Left ventricle myocardium inferior (tissue), 1 donor: ENCODE measurements at regions not wholly inside any gene's neighbourhood (a gene's known extent, or its start where the extent isn't known, plus 50 kb on each side); places are given as distances from the start of the nearest gene placed in this dataset.

Experiments used
- DNase-seq: peaks from one replicate; pipeline ENCODE4 v3.0.0-alpha.2; 2020
- H3K27ac ChIP-seq: fragments of 200-600 bp; replicated peaks from 2 replicates; pipeline ENCODE4 v1.8.0; 2021
- H3K27me3 ChIP-seq: fragments of 200-600 bp; 2 replicates; pipeline ENCODE4 v1.8.0; 2021; ENCODE audit warnings: low read depth
- H3K36me3 ChIP-seq: fragments of 200-600 bp; 2 replicates; pipeline ENCODE4 v1.8.0; 2021
- H3K4me1 ChIP-seq: fragments of 200-600 bp; 2 replicates; pipeline ENCODE4 v1.8.0; 2021
- H3K4me3 ChIP-seq: fragments of 200-600 bp; 2 replicates; pipeline ENCODE4 v1.8.0; 2021; ENCODE audit warnings: mild to moderate bottlenecking, moderate library complexity
- H3K9me3 ChIP-seq: fragments of 200-600 bp; replicated peaks from 2 replicates; pipeline ENCODE4 v1.8.0; 2021
- CTCF ChIP-seq: fragments of 200-600 bp; IDR thresholded peaks from 2 replicates; pipeline ENCODE4 v1.8.0; 2021; ENCODE audit warnings: antibody characterized with exemption, mild to moderate bottlenecking, borderline replicate concordance
- intact Hi-C: fragments of 100-400 bp; cut with micrococcal nuclease; formaldehyde crosslinking; loops from one replicate; pipeline ENCODE4 v1.11.0; 2022
- donor health status: DM: no; HTN: yes; CAD: no; lungs with severe emphysema.

- Histone ChIP-seq H3K4me1 (no peaks in the 10 kb centered on the region), H3K9me3 (no peaks in the 10 kb centered on the region), H3K27me3 (no peaks in the 10 kb centered on the region), H3K36me3 (no peaks in the 10 kb centered on the region), H3K27ac (no peak overlapping the region), H3K4me3 (no peak overlapping the region)
- DNase-seq = no peak
- intact Hi-C loops = no loop called here
- TF ChIP-seq CTCF = no peak
These were observed 283.4 kb upstream of the FZD8 start for GRCh38 chr10:35925493-35925892.

- TF ChIP-seq CTCF = no peak
- H3K4me3 ChIP-seq = no peak overlapping the region
These were observed 282.7 kb upstream of the FZD8 start for GRCh38 chr10:35924759-35925158.

GRCh38 chr10:35922876-35923600 lies 280.9 kb upstream of the FZD8 start:
- no peak overlapping the region for H3K4me3 ChIP-seq
- no peak for DNase-seq
- no peak for TF ChIP-seq CTCF
- no peaks in the 10 kb centered on the region for H3K4me1 ChIP-seq
- H3K9me3 ChIP-seq = no peaks in the 10 kb centered on the region
- no peak overlapping the region for H3K27ac ChIP-seq
- intact Hi-C loops = no loop called here
- H3K36me3 ChIP-seq = no peaks in the 10 kb centered on the region
- H3K27me3 ChIP-seq = no peaks in the 10 kb centered on the region

More at GRCh38 chr10:35924759-35925158, 282.7 kb upstream of the FZD8 start:
- no peak overlapping the region for H3K27ac ChIP-seq
- H3K9me3 ChIP-seq = no peaks in the 10 kb centered on the region
- no peaks in the 10 kb centered on the region for H3K36me3 ChIP-seq
- no peak for DNase-seq
- no peaks in the 10 kb centered on the region for H3K27me3 ChIP-seq
- no peaks in the 10 kb centered on the region for H3K4me1 ChIP-seq
- intact Hi-C loops = no loop called here

GRCh38 chr10:35921866-35922350 lies 279.8 kb upstream of the FZD8 start:
- Histone ChIP-seq H3K4me3 (no peak overlapping the region), H3K4me1 (no peaks in the 10 kb centered on the region), H3K36me3 (no peaks in the 10 kb centered on the region), H3K27ac (no peak overlapping the region), H3K27me3 (no peaks in the 10 kb centered on the region), H3K9me3 (no peaks in the 10 kb centered on the region)
- no peak for TF ChIP-seq CTCF
- no peak for DNase-seq
- intact Hi-C loops = no loop called here

GRCh38 chr10:35916791-35917190 lies 274.7 kb upstream of the FZD8 start:
- H3K27ac ChIP-seq = no peak overlapping the region
- no peak for DNase-seq
- no peak overlapping the region for H3K4me3 ChIP-seq
- peak; percentile 41 for TF ChIP-seq CTCF
- H3K27me3 ChIP-seq = no peaks in the 10 kb centered on the region
- peaks cover 10% of the 10 kb centered on the region for H3K4me1 ChIP-seq
- H3K9me3 ChIP-seq = no peaks in the 10 kb centered on the region
- intact Hi-C loops = no loop called here
- H3K36me3 ChIP-seq = no peaks in the 10 kb centered on the region
